HL-60 (cell line): ENCODE measurements at regions not wholly inside any gene's neighbourhood (a gene's known extent, or its start where the extent isn't known, plus 50 kb on each side); places are given as distances from the start of the nearest gene placed in this dataset.

Experiments
- DNase-seq, 2 experiments: peaks; one replicate each; pipeline ENCODE4 v3.0.0-alpha.2; 2010 to 2020; ENCODE audit warnings: low read depth in 1 of 2, low spot score in 1 of 2
- H3K27ac ChIP-seq: fragments of 250-450 bp; sonication (Bioruptor Pico); replicated peaks from 2 replicates; pipeline ENCODE4 v1.5.1; 2020; ENCODE audit warnings: mild to moderate bottlenecking, moderate library complexity
- H3K27me3 ChIP-seq: fragments of 250-450 bp; sonication (Bioruptor Pico); 2 replicates; pipeline ENCODE4 v1.5.1; 2021; ENCODE audit warnings: mild to moderate bottlenecking, moderate library complexity; ENCODE audit not compliant: insufficient read depth, poor library complexity, severe bottlenecking
- H3K4me3 ChIP-seq: replicated peaks from 2 replicates; pipeline ENCODE4 v1.5.1; 2011; ENCODE audit warnings: mild to moderate bottlenecking, control low read depth, low read length; ENCODE audit not compliant: insufficient read depth
- GABPA ChIP-seq: IDR thresholded peaks from 2 replicates; pipeline ENCODE4 v1.6.1; 2012; ENCODE audit warnings: low read depth
- POLR2AphosphoS5 ChIP-seq: IDR thresholded peaks from 2 replicates; pipeline ENCODE4 v1.6.1; 2012; ENCODE audit warnings: low read depth
- REST ChIP-seq: IDR thresholded peaks from 2 replicates; pipeline ENCODE4 v1.6.1; 2012; ENCODE audit warnings: low read depth; ENCODE audit not compliant: insufficient replicate concordance
- SPI1 ChIP-seq: IDR thresholded peaks from 2 replicates; pipeline ENCODE4 v1.6.1; 2012; ENCODE audit warnings: low read depth, mild to moderate bottlenecking, borderline replicate concordance
- TF ChIP-seq, protein P1 (sequence below): IDR thresholded peaks from one replicate; pipeline ENCODE4 v1.5.1; 2011; ENCODE audit warnings: low read length, control low read depth, inconsistent platforms; ENCODE audit not compliant: insufficient read depth

- H3K27me3 ChIP-seq: no peaks in the 10 kb centered on the region
- no peak overlapping the region for H3K27ac ChIP-seq
- H3K4me3 ChIP-seq: no peak overlapping the region
- TF ChIP-seq REST: no peak
- DNase-seq: no peak
Measured at GRCh38 chr11:97982512-97982911, 1038.2 kb upstream of the CNTN5 start.

DNA sequence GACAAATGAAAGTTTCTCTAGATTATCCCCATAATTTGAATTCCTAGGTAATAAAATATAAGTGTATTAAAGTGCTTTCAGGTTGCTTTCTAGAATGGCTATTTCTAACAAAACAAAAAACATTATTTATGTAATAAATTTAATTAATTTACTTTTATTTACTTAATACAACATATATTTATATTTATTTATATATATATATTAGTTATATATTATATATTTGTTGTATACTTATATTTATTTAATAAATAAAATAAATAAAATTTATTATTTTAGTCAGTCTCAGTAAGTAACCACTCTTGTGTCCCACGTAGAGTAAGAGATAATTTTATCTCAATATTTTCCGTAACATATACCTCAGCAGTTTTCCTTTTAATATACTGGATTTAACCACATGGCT, 1031.6 kb upstream of the CNTN5 start:
- no peak for TF ChIP-seq REST
- no peak for TF ChIP-seq GABPA
- no peak for TF ChIP-seq POLR2AphosphoS5
- no peak overlapping the region for H3K4me3 ChIP-seq
- no peaks in the 10 kb centered on the region for H3K27me3 ChIP-seq
- H3K27ac ChIP-seq: no peak overlapping the region
- DNase-seq: no peak

DNA sequence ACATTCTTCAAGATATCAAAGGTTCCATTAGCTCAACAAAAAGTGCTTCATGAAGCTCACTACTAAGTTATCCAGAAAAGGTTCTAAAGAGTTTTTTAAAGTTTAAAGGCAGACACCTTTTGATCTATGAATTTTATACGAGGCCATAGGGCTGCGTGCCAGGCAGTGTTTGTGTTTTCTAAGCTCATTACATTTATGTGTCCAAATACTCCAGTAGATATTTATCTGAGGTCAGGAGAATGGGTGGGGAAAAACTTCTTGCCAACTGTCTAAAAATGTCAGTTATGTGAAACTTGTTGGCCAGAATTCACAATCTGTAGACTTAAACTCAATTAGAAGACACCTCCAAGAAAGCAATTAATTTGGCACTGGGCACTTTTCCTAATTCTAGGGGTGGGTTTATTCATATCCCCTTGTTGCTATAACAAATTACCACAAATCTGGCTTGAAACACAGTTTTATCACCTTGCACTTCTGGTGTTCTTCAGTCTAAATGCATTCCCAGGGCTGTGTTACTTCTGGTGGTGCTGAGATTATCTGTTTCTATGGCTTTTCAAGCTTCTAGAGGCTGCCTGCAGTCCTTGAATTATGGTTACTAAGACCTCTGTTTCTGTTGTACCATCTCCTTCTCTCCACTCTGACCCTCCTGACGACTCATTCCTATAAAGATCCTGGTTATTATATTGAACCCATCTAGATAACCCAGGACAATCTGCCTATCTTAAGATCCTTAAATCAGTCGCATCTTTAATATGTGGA, 1030.4 kb upstream of the CNTN5 start:
- no peak overlapping the region for H3K27ac ChIP-seq
- no peak for TF ChIP-seq REST
- no peak for TF ChIP-seq GABPA
- TF ChIP-seq SPI1: no peak
- TF ChIP-seq, protein P1, sequence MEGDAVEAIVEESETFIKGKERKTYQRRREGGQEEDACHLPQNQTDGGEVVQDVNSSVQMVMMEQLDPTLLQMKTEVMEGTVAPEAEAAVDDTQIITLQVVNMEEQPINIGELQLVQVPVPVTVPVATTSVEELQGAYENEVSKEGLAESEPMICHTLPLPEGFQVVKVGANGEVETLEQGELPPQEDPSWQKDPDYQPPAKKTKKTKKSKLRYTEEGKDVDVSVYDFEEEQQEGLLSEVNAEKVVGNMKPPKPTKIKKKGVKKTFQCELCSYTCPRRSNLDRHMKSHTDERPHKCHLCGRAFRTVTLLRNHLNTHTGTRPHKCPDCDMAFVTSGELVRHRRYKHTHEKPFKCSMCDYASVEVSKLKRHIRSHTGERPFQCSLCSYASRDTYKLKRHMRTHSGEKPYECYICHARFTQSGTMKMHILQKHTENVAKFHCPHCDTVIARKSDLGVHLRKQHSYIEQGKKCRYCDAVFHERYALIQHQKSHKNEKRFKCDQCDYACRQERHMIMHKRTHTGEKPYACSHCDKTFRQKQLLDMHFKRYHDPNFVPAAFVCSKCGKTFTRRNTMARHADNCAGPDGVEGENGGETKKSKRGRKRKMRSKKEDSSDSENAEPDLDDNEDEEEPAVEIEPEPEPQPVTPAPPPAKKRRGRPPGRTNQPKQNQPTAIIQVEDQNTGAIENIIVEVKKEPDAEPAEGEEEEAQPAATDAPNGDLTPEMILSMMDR: no peak
- no peak for TF ChIP-seq POLR2AphosphoS5
- H3K4me3 ChIP-seq: no peak overlapping the region
- DNase-seq: no peak
- no peaks in the 10 kb centered on the region for H3K27me3 ChIP-seq

GRCh38 chr11:97993562-97993961, 1027.2 kb upstream of the CNTN5 start:
- Histone ChIP-seq H3K27ac (no peak overlapping the region), H3K27me3 (no peaks in the 10 kb centered on the region), H3K4me3 (no peak overlapping the region)
- no peak for TF ChIP-seq GABPA
- TF ChIP-seq, protein P1: no peak
- TF ChIP-seq REST: no peak
- TF ChIP-seq SPI1: no peak
- TF ChIP-seq POLR2AphosphoS5: no peak
- DNase-seq: no peak
